Nephron progenitor cell (in vitro differentiated cells): ENCODE measurements at regions not wholly inside any gene's neighbourhood (a gene's known extent, or its start where the extent isn't known, plus 50 kb on each side); places are given as distances from the start of the nearest gene placed in this dataset.

Source experiments
- DNase-seq: peaks from one replicate; pipeline ENCODE4 v3.0.0; 2021
- H3K27ac Mint-ChIP-seq: 2 replicates; pipeline ENCODE4 v1.8.0; 2021; ENCODE audit warnings: mild to moderate bottlenecking, moderate library complexity, mixed read lengths
- H3K27me3 Mint-ChIP-seq: 2 replicates; pipeline ENCODE4 v1.8.0; 2021; ENCODE audit warnings: mild to moderate bottlenecking, low read depth, mixed read lengths; ENCODE audit not compliant: poor library complexity
- H3K36me3 Mint-ChIP-seq: 2 replicates; pipeline ENCODE4 v1.8.0; 2021; ENCODE audit warnings: low read depth, mixed read lengths
- H3K4me1 Mint-ChIP-seq: 2 replicates; pipeline ENCODE4 v1.8.0; 2021; ENCODE audit warnings: mixed read lengths
- H3K4me3 Mint-ChIP-seq: 2 replicates; pipeline ENCODE4 v1.8.0; 2021; ENCODE audit warnings: mild to moderate bottlenecking, moderate library complexity, mixed read lengths
- H3K9me3 Mint-ChIP-seq: 2 replicates; pipeline ENCODE4 v1.8.0; 2021; ENCODE audit warnings: mild to moderate bottlenecking, moderate library complexity, mixed read lengths
- TF ChIP-seq, protein P1 (sequence below): fragments of 200-600 bp; sonication (generic); IDR thresholded peaks from 2 replicates; pipeline ENCODE4 v1.5.0; 2021; ENCODE audit warnings: antibody characterized with exemption

DNA sequence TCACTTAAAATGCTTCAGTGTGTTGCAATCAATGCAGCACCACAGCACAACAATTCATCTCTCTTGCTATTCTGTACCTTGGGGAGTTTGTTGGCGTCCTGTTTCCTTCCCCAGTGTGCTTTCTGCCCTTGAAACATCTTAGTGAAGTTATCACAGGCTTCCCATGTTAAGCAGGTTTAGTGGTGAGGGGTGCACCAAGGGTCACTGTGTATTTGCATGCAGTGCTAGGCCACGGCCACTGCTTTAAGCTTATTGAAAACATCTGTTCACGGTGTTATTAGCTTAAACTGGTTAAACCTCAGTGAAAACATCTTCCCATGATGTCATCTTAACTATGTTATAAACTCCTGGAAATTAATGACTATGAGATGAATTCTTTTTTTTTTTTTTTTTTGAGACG, 217.3 kb upstream of the GOLIM4 start:
- Mint-ChIP-seq H3K36me3 (peaks cover 6% of the 10 kb centered on the region), H3K4me1 (peaks cover 20% of the 10 kb centered on the region), H3K27me3 (no peaks in the 10 kb centered on the region), H3K27ac (peak overlapping the region; percentile 28), H3K9me3 (no peaks in the 10 kb centered on the region), H3K4me3 (no peak overlapping the region)
- TF ChIP-seq, protein P1, sequence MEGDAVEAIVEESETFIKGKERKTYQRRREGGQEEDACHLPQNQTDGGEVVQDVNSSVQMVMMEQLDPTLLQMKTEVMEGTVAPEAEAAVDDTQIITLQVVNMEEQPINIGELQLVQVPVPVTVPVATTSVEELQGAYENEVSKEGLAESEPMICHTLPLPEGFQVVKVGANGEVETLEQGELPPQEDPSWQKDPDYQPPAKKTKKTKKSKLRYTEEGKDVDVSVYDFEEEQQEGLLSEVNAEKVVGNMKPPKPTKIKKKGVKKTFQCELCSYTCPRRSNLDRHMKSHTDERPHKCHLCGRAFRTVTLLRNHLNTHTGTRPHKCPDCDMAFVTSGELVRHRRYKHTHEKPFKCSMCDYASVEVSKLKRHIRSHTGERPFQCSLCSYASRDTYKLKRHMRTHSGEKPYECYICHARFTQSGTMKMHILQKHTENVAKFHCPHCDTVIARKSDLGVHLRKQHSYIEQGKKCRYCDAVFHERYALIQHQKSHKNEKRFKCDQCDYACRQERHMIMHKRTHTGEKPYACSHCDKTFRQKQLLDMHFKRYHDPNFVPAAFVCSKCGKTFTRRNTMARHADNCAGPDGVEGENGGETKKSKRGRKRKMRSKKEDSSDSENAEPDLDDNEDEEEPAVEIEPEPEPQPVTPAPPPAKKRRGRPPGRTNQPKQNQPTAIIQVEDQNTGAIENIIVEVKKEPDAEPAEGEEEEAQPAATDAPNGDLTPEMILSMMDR, result no peak
- DNase-seq, result no peak

DNA sequence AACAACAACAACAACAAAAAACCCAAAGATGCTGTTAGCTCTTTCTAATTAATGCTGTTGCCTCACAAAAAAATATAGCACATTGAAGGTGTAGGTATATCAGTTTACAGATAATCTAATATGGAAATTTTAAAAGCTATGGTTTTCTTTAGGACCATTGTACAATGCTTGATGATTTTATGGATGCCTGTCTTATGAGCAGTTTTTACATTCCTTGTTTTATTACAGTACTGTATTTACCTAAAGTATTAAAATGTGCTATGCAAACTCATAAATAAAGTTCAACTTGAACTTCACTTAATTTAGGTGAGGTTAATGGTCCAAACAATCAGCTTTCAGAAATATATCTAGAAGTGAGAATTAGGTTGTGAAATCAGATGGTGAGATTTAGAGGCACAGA, 212.2 kb upstream of the GOLIM4 start:
- Mint-ChIP-seq H3K4me3 (no peak overlapping the region), H3K27ac (no peak overlapping the region), H3K4me1 (peaks cover 6% of the 10 kb centered on the region), H3K27me3 (no peaks in the 10 kb centered on the region), H3K36me3 (peaks cover 13% of the 10 kb centered on the region), H3K9me3 (peaks cover 15% of the 10 kb centered on the region)
- DNase-seq, result no peak
- TF ChIP-seq, protein P1, result no peak

DNA sequence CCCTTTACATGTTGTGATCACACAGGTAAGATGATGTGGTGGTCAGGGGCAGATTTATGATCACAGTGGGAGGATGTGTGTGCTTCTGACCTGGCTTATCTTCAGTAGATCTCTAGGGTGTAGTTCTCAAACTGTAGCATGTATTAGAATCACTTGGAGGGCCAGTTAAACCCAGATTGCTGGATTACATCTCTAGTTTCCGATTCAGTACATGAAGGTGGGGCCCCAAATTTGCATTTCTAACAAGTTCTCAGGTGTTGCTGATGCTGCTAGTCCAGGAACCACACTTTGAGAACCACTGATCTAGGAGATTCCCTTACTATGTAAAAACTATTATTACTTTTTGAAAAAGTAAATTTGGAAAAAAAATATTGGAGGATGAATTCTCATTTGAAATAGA, 199.3 kb upstream of the GOLIM4 start:
- H3K27ac Mint-ChIP-seq, result peak overlapping the region; percentile 24
- no peak overlapping the region for H3K4me3 Mint-ChIP-seq
- no peaks in the 10 kb centered on the region for H3K9me3 Mint-ChIP-seq
- no peak for DNase-seq
- H3K36me3 Mint-ChIP-seq, result no peaks in the 10 kb centered on the region
- H3K4me1 Mint-ChIP-seq, result peaks cover 3% of the 10 kb centered on the region
- H3K27me3 Mint-ChIP-seq, result no peaks in the 10 kb centered on the region
- TF ChIP-seq, protein P1, result no peak

DNA sequence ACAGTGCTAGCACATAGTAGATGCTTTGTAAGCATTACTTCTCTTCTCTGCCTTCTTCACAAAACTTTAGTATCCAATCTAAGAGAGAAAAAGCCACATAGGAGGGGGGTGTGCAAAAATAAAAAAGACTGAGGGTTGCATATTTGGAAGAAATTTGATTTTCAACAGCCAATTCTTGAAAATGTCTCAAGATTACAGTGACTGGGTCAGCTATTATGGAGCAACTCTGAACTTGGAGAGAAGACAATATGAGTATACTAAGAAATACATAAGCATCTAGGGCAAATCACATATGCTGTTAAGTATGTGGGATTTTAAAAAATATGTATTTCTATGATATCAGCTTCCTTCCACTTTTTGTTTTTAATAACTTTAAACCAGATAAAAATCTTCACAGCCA, 196.6 kb upstream of the GOLIM4 start:
- Mint-ChIP-seq H3K4me1 (peaks cover 3% of the 10 kb centered on the region), H3K36me3 (no peaks in the 10 kb centered on the region), H3K27ac (no peak overlapping the region), H3K4me3 (no peak overlapping the region), H3K9me3 (no peaks in the 10 kb centered on the region), H3K27me3 (no peaks in the 10 kb centered on the region)
- DNase-seq, result no peak
- TF ChIP-seq, protein P1, result no peak

DNA sequence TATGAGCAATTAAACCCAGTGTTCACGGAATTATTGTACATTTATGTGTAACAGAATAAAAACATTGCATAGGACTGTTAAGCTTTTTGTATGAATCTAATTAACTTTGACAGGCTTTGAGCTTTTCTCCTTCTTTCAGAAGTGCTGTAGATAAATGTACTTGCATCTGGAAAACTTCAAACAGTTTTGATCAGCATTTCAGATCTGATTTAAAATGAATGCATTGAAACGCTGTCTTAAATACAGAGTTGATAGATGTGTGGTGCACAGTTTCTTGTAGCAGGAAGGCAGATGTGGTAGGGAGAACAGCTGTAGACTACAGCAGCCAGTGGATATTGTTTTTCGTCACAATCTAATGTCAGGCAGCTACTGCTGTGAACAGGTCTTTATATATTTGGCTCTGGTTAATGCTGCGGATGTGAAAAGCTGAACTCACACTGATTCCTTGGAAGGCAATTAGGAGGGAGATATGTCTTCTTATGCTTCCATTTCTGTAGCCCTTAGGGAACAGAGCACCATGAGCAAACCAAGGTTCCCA, 193.8 kb upstream of the GOLIM4 start:
- TF ChIP-seq, protein P1, result no peak
- no peak for DNase-seq
- Mint-ChIP-seq H3K27ac (no peak overlapping the region), H3K4me3 (no peak overlapping the region), H3K4me1 (no peaks in the 10 kb centered on the region), H3K27me3 (no peaks in the 10 kb centered on the region), H3K36me3 (no peaks in the 10 kb centered on the region), H3K9me3 (no peaks in the 10 kb centered on the region)
